ENCODE measurements at regions not wholly inside any gene's neighbourhood (a gene's known extent, or its start where the extent isn't known, plus 50 kb on each side); places are given as distances from the start of the nearest gene placed in this dataset.

DNA sequence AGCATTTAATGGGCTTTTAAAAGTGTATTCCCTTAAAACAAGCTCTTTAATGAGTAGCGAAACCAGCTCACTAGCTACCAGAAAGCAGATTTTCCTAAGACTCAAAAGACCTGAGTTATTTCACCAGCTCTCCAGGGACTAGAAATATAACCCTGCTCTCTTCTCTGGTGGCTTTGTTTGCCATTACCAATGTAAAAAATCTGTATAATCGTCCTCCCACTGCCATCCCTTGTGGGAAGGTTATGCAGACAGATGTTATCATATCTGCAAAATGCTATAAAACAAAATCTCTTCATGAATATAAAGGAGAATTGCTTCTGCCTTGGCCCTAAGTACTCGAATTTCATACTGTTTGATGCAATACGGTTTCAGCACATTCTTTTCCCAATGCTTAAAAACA lies 335.2 kb downstream of the NUP35 start:
- no peak overlapping the region for H3K4me3 ChIP-seq (ENCODE audit: insufficient read depth, low read length)
- no peak overlapping the region for H3K4me2 ChIP-seq (ENCODE audit: insufficient read depth, low read length)
- H3K36me3 ChIP-seq (ENCODE audit: insufficient read depth, low read length): no peaks in the 10 kb centered on the region
- H3K27me3 ChIP-seq (ENCODE audit: insufficient read depth, low read length): no peaks in the 10 kb centered on the region
- H3K27ac ChIP-seq (ENCODE audit: low read depth, low read length): no peak overlapping the region
- H3K4me1 ChIP-seq (ENCODE audit: insufficient read depth, low read length): no peaks in the 10 kb centered on the region
- H3K9me3 ChIP-seq (ENCODE audit: low read depth, low read length): no peaks in the 10 kb centered on the region
- H3K79me2 ChIP-seq (ENCODE audit: insufficient read depth, low read length): no peaks in the 10 kb centered on the region
- H4K20me1 ChIP-seq (ENCODE audit: insufficient read depth, low read length): no peaks in the 10 kb centered on the region
- H2AFZ ChIP-seq (ENCODE audit: low read length): no peak overlapping the region
- DNase-seq (ENCODE audit: insufficient read length, low spot score, missing footprints): no peak
- TF ChIP-seq, protein P1, sequence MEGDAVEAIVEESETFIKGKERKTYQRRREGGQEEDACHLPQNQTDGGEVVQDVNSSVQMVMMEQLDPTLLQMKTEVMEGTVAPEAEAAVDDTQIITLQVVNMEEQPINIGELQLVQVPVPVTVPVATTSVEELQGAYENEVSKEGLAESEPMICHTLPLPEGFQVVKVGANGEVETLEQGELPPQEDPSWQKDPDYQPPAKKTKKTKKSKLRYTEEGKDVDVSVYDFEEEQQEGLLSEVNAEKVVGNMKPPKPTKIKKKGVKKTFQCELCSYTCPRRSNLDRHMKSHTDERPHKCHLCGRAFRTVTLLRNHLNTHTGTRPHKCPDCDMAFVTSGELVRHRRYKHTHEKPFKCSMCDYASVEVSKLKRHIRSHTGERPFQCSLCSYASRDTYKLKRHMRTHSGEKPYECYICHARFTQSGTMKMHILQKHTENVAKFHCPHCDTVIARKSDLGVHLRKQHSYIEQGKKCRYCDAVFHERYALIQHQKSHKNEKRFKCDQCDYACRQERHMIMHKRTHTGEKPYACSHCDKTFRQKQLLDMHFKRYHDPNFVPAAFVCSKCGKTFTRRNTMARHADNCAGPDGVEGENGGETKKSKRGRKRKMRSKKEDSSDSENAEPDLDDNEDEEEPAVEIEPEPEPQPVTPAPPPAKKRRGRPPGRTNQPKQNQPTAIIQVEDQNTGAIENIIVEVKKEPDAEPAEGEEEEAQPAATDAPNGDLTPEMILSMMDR (IDR thresholded peaks at IDR 0.05; ENCODE audit: extremely low read depth, low read depth, low read length): no peak

DNA sequence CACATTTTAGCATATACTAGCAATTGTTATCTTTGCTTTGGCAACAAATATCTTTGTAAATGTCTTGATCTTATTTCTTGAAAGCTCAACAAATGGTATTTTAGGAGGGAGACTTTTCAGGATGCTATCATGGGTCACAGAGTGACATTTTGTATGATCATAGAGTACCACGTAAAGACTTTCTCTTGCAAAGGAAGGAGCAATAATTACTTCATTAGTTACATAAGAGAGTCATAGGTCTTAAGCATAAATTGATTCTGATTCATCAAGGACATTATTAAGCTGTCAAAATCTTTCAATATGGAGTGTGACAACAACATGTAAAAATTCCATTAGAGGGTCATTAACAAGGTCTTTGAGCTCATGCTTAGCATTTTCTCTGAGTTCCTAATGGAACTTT lies 339.6 kb downstream of the NUP35 start:
- H3K4me3 ChIP-seq (ENCODE audit: insufficient read depth, low read length): no peak overlapping the region
- no peaks in the 10 kb centered on the region for H3K9me3 ChIP-seq (ENCODE audit: low read depth, low read length)
- H3K36me3 ChIP-seq (ENCODE audit: insufficient read depth, low read length): no peaks in the 10 kb centered on the region
- H3K4me2 ChIP-seq (ENCODE audit: insufficient read depth, low read length): no peak overlapping the region
- no peaks in the 10 kb centered on the region for H3K27me3 ChIP-seq (ENCODE audit: insufficient read depth, low read length)
- no peaks in the 10 kb centered on the region for H3K79me2 ChIP-seq (ENCODE audit: insufficient read depth, low read length)
- DNase-seq (ENCODE audit: insufficient read length, low spot score, missing footprints): no peak
- H3K4me1 ChIP-seq (ENCODE audit: insufficient read depth, low read length): no peaks in the 10 kb centered on the region
- H2AFZ ChIP-seq (ENCODE audit: low read length): no peak overlapping the region
- H3K27ac ChIP-seq (ENCODE audit: low read depth, low read length): no peak overlapping the region
- TF ChIP-seq, protein P1 (IDR thresholded peaks at IDR 0.05; ENCODE audit: extremely low read depth, low read depth, low read length): no peak
- no peaks in the 10 kb centered on the region for H4K20me1 ChIP-seq (ENCODE audit: insufficient read depth, low read length)

DNA sequence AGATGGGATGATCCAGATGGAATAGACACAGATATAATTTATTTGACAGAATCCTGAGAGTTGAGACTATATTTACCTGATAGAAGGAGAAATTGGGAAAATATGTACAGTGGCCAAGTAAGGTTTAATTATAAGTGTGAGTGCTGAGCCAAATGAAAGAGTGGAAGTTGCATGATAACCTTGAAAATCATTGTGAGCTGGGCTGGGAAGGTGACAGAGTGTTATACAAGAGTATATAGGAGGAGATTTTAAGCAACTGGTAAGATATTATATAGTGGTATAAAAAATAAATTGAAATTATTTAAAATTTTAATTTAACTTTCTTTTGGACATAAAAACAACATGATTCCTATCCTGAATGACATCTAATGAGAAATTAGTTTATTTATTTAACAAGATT lies 340.8 kb downstream of the NUP35 start:
- no peaks in the 10 kb centered on the region for H3K9me3 ChIP-seq (ENCODE audit: low read depth, low read length)
- no peaks in the 10 kb centered on the region for H3K4me1 ChIP-seq (ENCODE audit: insufficient read depth, low read length)
- no peak overlapping the region for H2AFZ ChIP-seq (ENCODE audit: low read length)
- no peaks in the 10 kb centered on the region for H3K36me3 ChIP-seq (ENCODE audit: insufficient read depth, low read length)
- no peak for DNase-seq (ENCODE audit: insufficient read length, low spot score, missing footprints)
- no peak overlapping the region for H3K4me3 ChIP-seq (ENCODE audit: insufficient read depth, low read length)
- TF ChIP-seq, protein P1 (IDR thresholded peaks at IDR 0.05; ENCODE audit: extremely low read depth, low read depth, low read length): no peak
- H4K20me1 ChIP-seq (ENCODE audit: insufficient read depth, low read length): no peaks in the 10 kb centered on the region
- H3K27ac ChIP-seq (ENCODE audit: low read depth, low read length): no peak overlapping the region
- no peaks in the 10 kb centered on the region for H3K27me3 ChIP-seq (ENCODE audit: insufficient read depth, low read length)
- no peaks in the 10 kb centered on the region for H3K79me2 ChIP-seq (ENCODE audit: insufficient read depth, low read length)
- H3K4me2 ChIP-seq (ENCODE audit: insufficient read depth, low read length): no peak overlapping the region

DNA sequence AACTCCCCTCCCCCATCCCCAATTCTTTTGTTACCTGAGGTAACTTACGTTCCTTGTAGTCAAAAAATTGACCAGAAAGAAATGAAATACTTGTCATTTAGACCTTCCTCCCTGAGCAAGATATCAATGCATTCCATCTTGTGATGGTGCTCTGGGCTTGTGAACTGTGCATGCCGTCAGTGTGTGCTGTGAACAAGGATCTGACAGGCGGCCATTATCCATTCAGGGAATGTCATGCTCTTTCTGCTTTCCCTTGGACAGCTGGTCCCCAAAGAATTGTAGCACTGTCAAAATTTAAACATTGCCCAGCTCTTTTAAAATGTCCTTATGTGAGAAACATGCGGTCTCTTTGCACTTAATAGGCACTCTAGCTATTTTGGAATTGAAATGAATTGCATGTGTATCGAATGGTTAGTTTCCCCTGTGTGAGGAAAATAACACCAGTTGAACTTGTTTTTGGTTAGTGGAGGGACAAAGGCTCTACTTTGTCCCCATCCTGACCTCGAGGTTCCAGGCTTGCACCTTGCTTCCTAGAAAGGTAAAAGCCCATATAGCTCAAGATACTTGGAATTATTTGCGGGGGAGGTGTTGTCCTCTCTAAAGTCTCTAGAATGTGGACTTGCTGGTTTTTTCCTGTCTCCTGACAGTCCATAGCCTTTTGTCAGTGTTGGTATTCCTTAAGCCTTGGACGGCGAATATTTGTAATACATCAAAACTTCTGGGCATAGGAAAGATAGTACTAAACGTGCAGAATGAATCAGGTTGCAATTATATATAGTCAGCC lies 350.9 kb downstream of the NUP35 start:
- Histone ChIP-seq H3K4me3 (ENCODE audit: insufficient read depth, low read length) (no peak overlapping the region), H3K4me1 (ENCODE audit: insufficient read depth, low read length) (no peaks in the 10 kb centered on the region), H3K36me3 (ENCODE audit: insufficient read depth, low read length) (no peaks in the 10 kb centered on the region), H3K27me3 (ENCODE audit: insufficient read depth, low read length) (no peaks in the 10 kb centered on the region), H3K79me2 (ENCODE audit: insufficient read depth, low read length) (no peaks in the 10 kb centered on the region), H2AFZ (ENCODE audit: low read length) (no peak overlapping the region), H3K9me3 (ENCODE audit: low read depth, low read length) (peaks cover 1% of the 10 kb centered on the region), H3K27ac (ENCODE audit: low read depth, low read length) (no peak overlapping the region), H3K4me2 (ENCODE audit: insufficient read depth, low read length) (no peak overlapping the region), H4K20me1 (ENCODE audit: insufficient read depth, low read length) (no peaks in the 10 kb centered on the region)
- TF ChIP-seq, protein P1 (IDR thresholded peaks at IDR 0.05; ENCODE audit: extremely low read depth, low read depth, low read length): no peak
- no peak for DNase-seq (ENCODE audit: insufficient read length, low spot score, missing footprints)

Data from osteoblast (primary cell).